NOMO-1 treated with dmso at 0.1 percent for 144 hours (cell line): ENCODE measurements at regions not wholly inside any gene's neighbourhood (a gene's known extent, or its start where the extent isn't known, plus 50 kb on each side); places are given as distances from the start of the nearest gene placed in this dataset.
"Not testable (repeated sequence)": the region's sequence is repeated elsewhere in the genome, so short reads cannot be mapped to it uniquely, and the experiment has no call there.

Source experiments
- DNase-seq: peaks from one replicate; lab custom pipeline; 2025; ENCODE audit not compliant: unreplicated experiment; lab: John Stamatoyannopoulos, UW

DNA sequence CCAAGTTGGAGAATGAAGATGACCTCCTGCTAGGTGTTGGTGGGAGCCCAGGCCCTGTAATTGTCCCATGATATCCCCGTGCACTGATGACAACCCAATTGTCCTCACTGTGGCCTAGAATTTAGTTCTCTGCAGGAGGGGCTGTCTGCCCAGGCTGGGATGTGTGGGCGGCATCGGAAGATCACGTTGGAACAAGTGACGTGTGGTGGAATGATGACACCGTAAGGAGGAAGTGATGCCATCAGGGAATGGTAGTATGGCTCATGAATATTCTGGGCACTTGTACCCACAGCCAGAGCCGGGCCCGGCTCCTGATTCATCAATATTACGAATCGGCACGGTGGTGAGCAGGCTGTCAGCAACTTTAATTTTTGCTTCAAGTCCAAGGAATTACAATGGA is 111.6 kb downstream of the MIAT start:
- DNase-seq: no peak

GRCh38 chr22:26769663-26770062 is 112.3 kb downstream of the MIAT start:
- DNase-seq: no peak

- no peak for DNase-seq
These were observed 113.2 kb downstream of the MIAT start for GRCh38 chr22:26770624-26771023.

DNA sequence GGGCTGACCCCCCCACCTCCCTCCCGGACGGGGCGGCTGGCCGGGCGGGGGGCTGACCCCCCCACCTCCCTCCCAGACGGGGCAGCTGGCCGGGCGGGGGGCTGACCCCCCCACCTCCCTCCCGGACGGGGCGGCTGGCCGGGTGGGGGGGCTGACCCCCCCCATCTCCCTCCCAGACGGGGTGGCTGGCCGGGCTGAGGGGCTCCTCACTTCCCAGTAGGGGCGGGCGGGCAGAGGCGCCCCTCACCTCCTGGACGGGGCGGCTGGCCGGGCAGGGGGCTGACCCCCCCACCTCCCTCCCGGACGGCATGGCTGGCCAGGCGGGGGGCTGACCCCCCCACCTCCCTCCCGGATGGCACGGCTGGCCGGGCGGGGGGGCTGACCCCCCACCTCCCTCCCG is 115.7 kb downstream of the MIAT start:
- DNase-seq: not testable (repeated sequence)

- no peak for DNase-seq
These were observed 118.0 kb downstream of the MIAT start for GRCh38 chr22:26775394-26775793.

- DNase-seq: no peak
These were observed 119.9 kb downstream of the MIAT start for GRCh38 chr22:26777156-26777801.

DNA sequence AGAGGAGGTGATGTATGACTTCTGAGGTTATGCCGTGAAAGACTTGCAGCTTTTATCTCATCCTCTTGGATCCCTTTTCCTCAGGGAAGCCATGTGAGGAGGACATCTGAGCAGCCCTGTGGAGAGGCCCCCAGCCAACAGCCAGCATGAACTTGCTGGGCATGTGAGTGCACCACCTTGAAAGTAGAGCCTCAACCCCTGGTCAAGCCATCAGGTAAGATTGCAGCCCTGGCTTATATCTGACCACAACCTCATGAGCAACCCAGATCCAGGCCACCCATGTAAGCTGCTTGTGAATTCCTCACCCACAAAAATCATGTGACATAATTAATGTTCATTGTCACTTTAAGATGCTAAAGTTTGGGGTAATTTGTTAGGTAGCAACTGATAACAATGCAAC is 121.0 kb downstream of the MIAT start:
- DNase-seq: no peak

- DNase-seq: no peak
These were observed 121.7 kb downstream of the MIAT start for GRCh38 chr22:26779108-26779507.

DNA sequence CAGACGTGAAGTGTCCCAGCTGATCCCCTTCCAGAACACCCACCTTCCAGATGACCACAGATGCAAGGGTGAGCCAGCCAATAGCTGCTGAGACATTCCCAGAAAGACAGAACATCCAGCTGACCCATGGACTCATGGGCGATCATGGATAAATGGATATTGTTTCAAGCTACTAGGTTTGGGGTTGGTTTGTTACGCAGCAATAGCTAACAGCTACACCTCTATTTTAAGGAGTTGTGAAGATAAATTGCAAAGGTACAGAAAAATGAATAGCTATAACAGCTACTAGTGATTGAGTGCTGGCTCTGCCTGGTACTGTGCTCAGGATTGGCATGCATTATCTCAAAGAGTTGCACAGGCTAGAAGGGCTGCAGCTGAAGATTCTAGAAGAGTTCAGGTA is 122.5 kb downstream of the MIAT start:
- DNase-seq: no peak

GRCh38 chr22:26780521-26780920 is 123.1 kb downstream of the MIAT start:
- no peak for DNase-seq

GRCh38 chr22:26781062-26781461 is 123.7 kb downstream of the MIAT start:
- no peak for DNase-seq

- DNase-seq: no peak
These were observed 124.2 kb downstream of the MIAT start for GRCh38 chr22:26781596-26781995.

DNA sequence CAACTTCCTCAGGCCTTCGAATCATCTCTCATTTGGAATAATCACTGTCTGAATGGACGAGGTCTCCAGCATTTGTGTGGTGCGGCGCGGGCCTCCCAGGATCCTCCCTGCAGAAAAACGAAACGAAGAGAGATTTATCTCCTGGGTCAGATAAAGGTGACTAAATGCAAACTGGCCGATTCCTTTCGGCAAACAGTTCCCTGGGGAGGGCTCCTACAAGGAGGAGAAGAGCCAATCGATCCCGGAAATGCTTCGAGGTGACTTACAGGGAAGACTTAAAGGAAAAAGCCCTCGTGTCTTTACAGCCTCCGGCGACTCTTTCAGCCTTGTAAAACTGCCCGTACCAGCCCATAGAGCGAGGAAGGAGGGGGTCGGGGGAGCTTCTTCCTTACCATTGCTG is 126.5 kb downstream of the MIAT start:
- no peak for DNase-seq

GRCh38 chr22:26784772-26785171 is 127.4 kb downstream of the MIAT start:
- no peak for DNase-seq

- no peak for DNase-seq
These were observed 128.5 kb downstream of the MIAT start for GRCh38 chr22:26785932-26786331.

DNA sequence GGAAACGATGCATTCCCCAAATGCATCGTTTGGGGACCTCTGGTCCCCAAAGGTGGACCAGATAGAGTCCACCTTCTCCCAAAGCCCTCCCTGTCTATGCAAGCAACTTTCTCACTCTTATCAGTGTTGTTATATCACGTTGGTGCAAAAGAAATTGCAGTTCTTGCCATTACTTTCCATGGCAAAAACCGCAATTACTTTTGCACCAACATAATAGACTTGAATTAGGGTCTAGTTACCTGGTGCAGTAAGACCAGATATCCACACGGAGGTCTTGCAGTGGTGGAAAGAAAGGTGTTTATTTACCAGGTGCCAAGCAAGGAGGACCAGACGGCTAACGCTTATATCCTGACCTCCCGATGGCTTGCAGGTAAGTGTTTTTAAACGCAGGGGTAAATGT is 129.0 kb downstream of the MIAT start:
- DNase-seq: no peak

- no peak for DNase-seq
These were observed 132.6 kb downstream of the MIAT start for GRCh38 chr22:26789951-26790350.

DNA sequence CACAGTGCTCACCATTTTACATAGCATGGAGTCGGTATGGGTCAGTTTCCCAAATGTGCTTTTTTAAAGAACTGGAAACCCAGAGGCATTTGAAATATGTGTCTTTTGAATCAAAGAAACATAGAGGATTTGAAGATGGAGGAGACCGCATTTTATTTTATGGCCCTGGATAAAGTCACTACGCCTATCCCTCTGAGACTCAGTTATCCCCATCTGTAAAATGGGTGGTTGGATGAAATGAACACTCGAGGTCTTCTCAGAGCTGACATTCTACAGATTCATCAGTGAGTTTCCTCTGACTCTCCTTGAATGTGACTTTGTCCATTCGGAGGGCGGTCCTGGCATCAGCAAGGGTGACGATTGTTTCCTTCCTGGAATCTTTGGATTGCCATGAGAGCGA is 135.1 kb downstream of the MIAT start:
- DNase-seq: no peak

DNA sequence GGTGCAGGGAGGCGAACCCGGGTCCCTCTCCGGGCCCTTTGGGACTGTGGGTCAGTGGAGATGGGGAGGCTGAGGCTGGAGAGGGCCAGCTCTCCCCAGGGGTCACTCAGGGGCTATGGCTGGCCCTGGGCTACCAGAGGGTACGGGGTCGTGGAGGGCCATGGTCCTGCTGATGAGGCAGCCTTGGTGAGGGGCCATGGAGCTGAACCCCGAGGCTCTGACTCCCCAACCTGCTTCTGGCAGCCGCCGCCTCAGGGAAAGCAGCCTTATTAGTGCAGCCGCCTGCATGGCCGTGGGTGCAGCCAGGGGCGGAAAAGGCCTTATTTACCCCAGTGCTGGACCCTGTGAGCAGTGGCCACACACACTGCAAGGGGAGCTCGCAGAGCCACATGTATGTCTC is 139.4 kb downstream of the MIAT start:
- DNase-seq: no peak

- no peak for DNase-seq
These were observed 140.5 kb downstream of the MIAT start for GRCh38 chr22:26797910-26798309.

DNA sequence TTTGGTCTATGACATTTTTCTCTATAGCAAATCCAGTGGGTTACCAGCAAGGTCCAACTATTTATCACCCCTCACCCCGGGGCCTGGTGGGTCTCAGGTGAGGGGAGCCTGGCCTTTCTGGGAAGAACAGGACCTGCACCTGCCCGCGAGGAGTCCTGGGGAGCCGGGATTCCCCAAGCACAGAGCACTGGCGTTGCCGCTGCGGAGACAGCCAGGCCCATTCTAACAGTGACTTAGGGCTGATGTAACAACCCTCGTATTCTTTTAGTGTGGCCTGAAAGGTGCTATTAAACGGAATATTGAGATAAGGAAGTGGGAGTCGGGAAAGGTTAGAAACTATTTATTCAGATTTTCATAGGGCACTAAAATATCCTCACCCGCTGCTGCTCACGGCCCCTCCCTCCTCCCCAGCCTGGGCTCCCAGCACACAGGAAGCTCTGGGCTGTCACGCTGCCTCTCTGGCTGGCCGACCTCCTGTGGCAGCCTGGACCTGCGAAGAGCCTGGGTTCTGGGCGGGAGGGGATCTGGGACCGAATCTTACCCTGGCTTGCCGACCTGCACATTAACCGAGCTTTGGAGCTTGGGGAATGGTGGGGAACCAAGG is 141.2 kb downstream of the MIAT start:
- DNase-seq: no peak

GRCh38 chr22:26800858-26801257 is 143.5 kb downstream of the MIAT start:
- no peak for DNase-seq

- DNase-seq: no peak
These were observed 144.1 kb downstream of the MIAT start for GRCh38 chr22:26801449-26801848.
